ENCODE measurements at regions not wholly inside any gene's neighbourhood (a gene's known extent, or its start where the extent isn't known, plus 50 kb on each side); places are given as distances from the start of the nearest gene placed in this dataset.

DNA sequence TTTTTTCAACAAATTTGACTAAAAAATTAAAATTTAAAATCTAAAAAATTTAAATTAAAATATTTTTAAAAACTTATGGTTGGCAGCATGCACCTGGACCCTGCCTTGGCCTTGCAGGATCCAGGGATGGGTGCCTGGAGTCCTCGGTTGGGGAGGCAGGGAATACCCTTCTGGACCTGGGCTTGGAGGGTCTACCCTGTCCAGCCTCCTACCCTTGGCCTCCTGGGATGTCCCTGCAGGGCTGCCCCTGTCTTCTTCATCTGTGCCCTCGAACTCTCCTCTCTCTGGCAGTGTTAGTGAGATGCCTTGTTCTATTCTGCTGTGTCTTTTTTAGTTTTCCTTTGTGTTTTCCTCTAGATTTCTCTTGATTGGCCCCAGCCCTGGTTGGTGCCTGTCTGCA, 68.9 kb upstream of the HAAO start:
- WGBS = 99% methylated on average over 2 of the region's 2 CpGs
- Histone ChIP-seq H3K36me3 (ENCODE audit: control insufficient read depth in 2 of 2, insufficient read depth in 2 of 2, low read length in 1 of 2) (no peaks in the 10 kb centered on the region), H3K4me3 (ENCODE audit: low read length in 2 of 2) (no peak overlapping the region), H3K9me3 (ENCODE audit: control insufficient read depth in 2 of 2, insufficient read depth in 1 of 2, low read length in 1 of 2) (peaks cover 0 to 5% of the 10 kb centered on the region in 2 donors), H3K4me1 (ENCODE audit: control insufficient read depth in 2 of 2, insufficient read depth in 2 of 2, low read length in 2 of 2) (peaks cover 3 to 16% of the 10 kb centered on the region in 2 donors), H3K27me3 (ENCODE audit: control insufficient read depth in 2 of 2, insufficient read depth in 1 of 2, low read length in 1 of 2) (no peaks in the 10 kb centered on the region), H3K27ac (ENCODE audit: low read depth in 1 of 2, low read length in 1 of 2) (no peak overlapping the region)
- no peak for DNase-seq (ENCODE audit: low read depth in 6 of 9, low spot score in 9 of 9)

GRCh38 chr2:42860319-42861094, 68.1 kb upstream of the HAAO start:
- WGBS = 88% methylated on average over 5 of the region's 5 CpGs
- peaks cover 0 to 5% of the 10 kb centered on the region in 2 donors for H3K9me3 ChIP-seq (ENCODE audit: control insufficient read depth in 2 of 2, insufficient read depth in 1 of 2, low read length in 1 of 2)
- no peak overlapping the region for H3K27ac ChIP-seq (ENCODE audit: low read depth in 1 of 2, low read length in 1 of 2)
- peaks cover 3 to 19% of the 10 kb centered on the region in 2 donors for H3K4me1 ChIP-seq (ENCODE audit: control insufficient read depth in 2 of 2, insufficient read depth in 2 of 2, low read length in 2 of 2)
- H3K36me3 ChIP-seq (ENCODE audit: control insufficient read depth in 2 of 2, insufficient read depth in 2 of 2, low read length in 1 of 2) = no peaks in the 10 kb centered on the region
- DNase-seq (ENCODE audit: low read depth in 6 of 9, low spot score in 9 of 9) = no peak
- H3K27me3 ChIP-seq (ENCODE audit: control insufficient read depth in 2 of 2, insufficient read depth in 1 of 2, low read length in 1 of 2) = no peaks in the 10 kb centered on the region
- no peak overlapping the region for H3K4me3 ChIP-seq (ENCODE audit: low read length in 2 of 2)

DNA sequence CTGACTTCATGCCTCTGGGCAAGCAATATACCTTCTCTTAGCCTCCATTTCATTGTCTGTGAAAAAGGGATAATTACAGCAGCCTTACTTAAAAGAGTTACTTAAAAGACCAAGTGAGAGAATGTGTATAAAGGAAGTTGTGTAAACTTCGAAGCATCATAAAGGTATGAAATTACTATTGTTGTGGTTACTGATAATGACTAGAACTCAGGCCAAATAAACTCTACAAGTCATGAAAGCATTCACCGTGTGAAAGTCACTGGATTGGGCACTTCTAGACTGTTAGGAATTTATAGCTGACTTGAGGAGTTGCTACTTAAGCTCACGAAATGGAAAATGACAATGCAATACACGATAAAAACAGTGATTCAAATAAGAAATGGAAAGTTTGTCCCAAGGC, 67.4 kb upstream of the HAAO start:
- no peak for DNase-seq (ENCODE audit: low read depth in 6 of 9, low spot score in 9 of 9)
- Histone ChIP-seq H3K9me3 (ENCODE audit: control insufficient read depth in 2 of 2, insufficient read depth in 1 of 2, low read length in 1 of 2) (peaks cover 0 to 5% of the 10 kb centered on the region in 2 donors), H3K4me3 (ENCODE audit: low read length in 2 of 2) (no peak overlapping the region), H3K27me3 (ENCODE audit: control insufficient read depth in 2 of 2, insufficient read depth in 1 of 2, low read length in 1 of 2) (no peaks in the 10 kb centered on the region), H3K27ac (ENCODE audit: low read depth in 1 of 2, low read length in 1 of 2) (no peak overlapping the region), H3K36me3 (ENCODE audit: control insufficient read depth in 2 of 2, insufficient read depth in 2 of 2, low read length in 1 of 2) (no peaks in the 10 kb centered on the region), H3K4me1 (ENCODE audit: control insufficient read depth in 2 of 2, insufficient read depth in 2 of 2, low read length in 2 of 2) (peaks cover 3 to 19% of the 10 kb centered on the region in 2 donors)
- WGBS = 47% methylated on average over 4 of the region's 4 CpGs

- Histone ChIP-seq H3K4me3 (ENCODE audit: low read length in 2 of 2) (no peak overlapping the region), H3K36me3 (ENCODE audit: control insufficient read depth in 2 of 2, insufficient read depth in 2 of 2, low read length in 1 of 2) (no peaks in the 10 kb centered on the region), H3K27me3 (ENCODE audit: control insufficient read depth in 2 of 2, insufficient read depth in 1 of 2, low read length in 1 of 2) (no peaks in the 10 kb centered on the region), H3K9me3 (ENCODE audit: control insufficient read depth in 2 of 2, insufficient read depth in 1 of 2, low read length in 1 of 2) (peaks cover 0 to 5% of the 10 kb centered on the region in 2 donors), H3K27ac (ENCODE audit: low read depth in 1 of 2, low read length in 1 of 2) (no peak overlapping the region), H3K4me1 (ENCODE audit: control insufficient read depth in 2 of 2, insufficient read depth in 2 of 2, low read length in 2 of 2) (peaks cover under 1 to 19% of the 10 kb centered on the region in 2 donors)
- WGBS = 16% methylated on average over 2 of the region's 2 CpGs
- DNase-seq (ENCODE audit: low read depth in 6 of 9, low spot score in 9 of 9) = peak; percentile 33 to 89 (median 80)
Observed at GRCh38 chr2:42859006-42859552, 66.7 kb upstream of the HAAO start.

GRCh38 chr2:42858140-42859005, 66.0 kb upstream of the HAAO start:
- Histone ChIP-seq H3K9me3 (ENCODE audit: control insufficient read depth in 2 of 2, insufficient read depth in 1 of 2, low read length in 1 of 2) (peaks cover 0 to 5% of the 10 kb centered on the region in 2 donors), H3K36me3 (ENCODE audit: control insufficient read depth in 2 of 2, insufficient read depth in 2 of 2, low read length in 1 of 2) (no peaks in the 10 kb centered on the region), H3K4me1 (ENCODE audit: control insufficient read depth in 2 of 2, insufficient read depth in 2 of 2, low read length in 2 of 2) (peaks cover 0 to 19% of the 10 kb centered on the region in 2 donors), H3K27ac (ENCODE audit: low read depth in 1 of 2, low read length in 1 of 2) (no peak overlapping the region), H3K27me3 (ENCODE audit: control insufficient read depth in 2 of 2, insufficient read depth in 1 of 2, low read length in 1 of 2) (no peaks in the 10 kb centered on the region), H3K4me3 (ENCODE audit: low read length in 2 of 2) (no peak overlapping the region)
- WGBS = 78% methylated on average over 4 of the region's 4 CpGs
- DNase-seq (ENCODE audit: low read depth in 6 of 9, low spot score in 9 of 9) = no peak

GRCh38 chr2:42856891-42857632, 64.7 kb upstream of the HAAO start:
- Histone ChIP-seq H3K27ac (ENCODE audit: low read depth in 1 of 2, low read length in 1 of 2) (peak overlapping the region in 1 of 2 donors; percentile 10), H3K36me3 (ENCODE audit: control insufficient read depth in 2 of 2, insufficient read depth in 2 of 2, low read length in 1 of 2) (no peaks in the 10 kb centered on the region), H3K9me3 (ENCODE audit: control insufficient read depth in 2 of 2, insufficient read depth in 1 of 2, low read length in 1 of 2) (peaks cover 0 to 5% of the 10 kb centered on the region in 2 donors), H3K4me3 (ENCODE audit: low read length in 2 of 2) (no peak overlapping the region), H3K27me3 (ENCODE audit: control insufficient read depth in 2 of 2, insufficient read depth in 1 of 2, low read length in 1 of 2) (no peaks in the 10 kb centered on the region), H3K4me1 (ENCODE audit: control insufficient read depth in 2 of 2, insufficient read depth in 2 of 2, low read length in 2 of 2) (peaks cover 0 to 19% of the 10 kb centered on the region in 2 donors)
- 60% methylated on average over 23 of the region's 23 CpGs for WGBS
- peak in 1 of 9 donors; percentile 12 for DNase-seq (ENCODE audit: low read depth in 6 of 9, low spot score in 9 of 9)

DNA sequence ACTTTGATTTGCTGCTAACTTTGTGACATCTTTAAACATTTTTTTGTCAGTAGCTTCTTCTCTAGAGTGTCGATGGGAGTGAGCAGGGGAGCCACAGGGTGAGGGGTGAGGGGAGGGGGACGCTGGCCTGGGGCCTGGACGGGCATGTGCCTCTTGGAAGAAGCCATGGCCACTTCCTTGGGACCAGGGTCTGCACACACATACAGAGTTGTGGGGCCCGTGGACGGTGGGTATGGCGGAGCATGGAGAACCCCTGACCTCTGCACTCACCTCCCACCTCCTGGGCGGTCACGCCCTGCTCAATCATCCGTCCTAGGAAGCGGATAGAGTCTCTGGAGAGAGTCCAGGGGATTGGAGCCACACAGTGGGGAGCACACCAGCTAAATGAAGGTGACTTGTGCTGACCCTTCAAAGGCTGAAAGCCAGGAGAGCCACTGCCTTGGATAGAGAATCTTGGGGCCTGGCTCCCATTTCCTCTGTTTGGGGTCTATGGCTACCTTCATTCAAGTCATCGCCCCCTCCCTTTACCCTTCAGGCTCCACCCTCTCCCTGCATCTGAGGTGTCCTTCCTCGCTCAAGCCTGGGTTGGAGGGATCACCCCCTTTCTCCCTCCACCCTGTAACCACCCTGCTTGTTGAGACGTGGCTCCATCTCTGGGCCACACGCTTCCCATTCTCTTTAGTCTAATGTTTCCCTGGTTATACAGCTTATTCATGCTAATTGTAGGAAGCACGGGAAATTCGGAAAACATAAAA, 63.9 kb upstream of the HAAO start:
- Histone ChIP-seq H3K27ac (ENCODE audit: low read depth in 1 of 2, low read length in 1 of 2) (no peak overlapping the region), H3K4me1 (ENCODE audit: control insufficient read depth in 2 of 2, insufficient read depth in 2 of 2, low read length in 2 of 2) (peaks cover 0 to 19% of the 10 kb centered on the region in 2 donors), H3K4me3 (ENCODE audit: low read length in 2 of 2) (no peak overlapping the region), H3K27me3 (ENCODE audit: control insufficient read depth in 2 of 2, insufficient read depth in 1 of 2, low read length in 1 of 2) (no peaks in the 10 kb centered on the region), H3K36me3 (ENCODE audit: control insufficient read depth in 2 of 2, insufficient read depth in 2 of 2, low read length in 1 of 2) (no peaks in the 10 kb centered on the region), H3K9me3 (ENCODE audit: control insufficient read depth in 2 of 2, insufficient read depth in 1 of 2, low read length in 1 of 2) (peaks cover 0 to 5% of the 10 kb centered on the region in 2 donors)
- 91% methylated on average over 16 of the region's 16 CpGs for WGBS
- DNase-seq (ENCODE audit: low read depth in 6 of 9, low spot score in 9 of 9) = no peak

GRCh38 chr2:42855221-42855970, 63.0 kb upstream of the HAAO start:
- peaks cover 0 to 5% of the 10 kb centered on the region in 2 donors for H3K9me3 ChIP-seq (ENCODE audit: control insufficient read depth in 2 of 2, insufficient read depth in 1 of 2, low read length in 1 of 2)
- DNase-seq (ENCODE audit: low read depth in 6 of 9, low spot score in 9 of 9) = no peak
- H3K4me1 ChIP-seq (ENCODE audit: control insufficient read depth in 2 of 2, insufficient read depth in 2 of 2, low read length in 2 of 2) = peaks cover 0 to 20% of the 10 kb centered on the region in 2 donors
- WGBS = 84% methylated on average over 11 of the region's 11 CpGs
- no peak overlapping the region for H3K27ac ChIP-seq (ENCODE audit: low read depth in 1 of 2, low read length in 1 of 2)
- no peak overlapping the region for H3K4me3 ChIP-seq (ENCODE audit: low read length in 2 of 2)
- H3K27me3 ChIP-seq (ENCODE audit: control insufficient read depth in 2 of 2, insufficient read depth in 1 of 2, low read length in 1 of 2) = no peaks in the 10 kb centered on the region
- H3K36me3 ChIP-seq (ENCODE audit: control insufficient read depth in 2 of 2, insufficient read depth in 2 of 2, low read length in 1 of 2) = no peaks in the 10 kb centered on the region

All from thymus (tissue), 11 donors.